ENCODE measurements at regions not wholly inside any gene's neighbourhood (a gene's known extent, or its start where the extent isn't known, plus 50 kb on each side); places are given as distances from the start of the nearest gene placed in this dataset.

DNA sequence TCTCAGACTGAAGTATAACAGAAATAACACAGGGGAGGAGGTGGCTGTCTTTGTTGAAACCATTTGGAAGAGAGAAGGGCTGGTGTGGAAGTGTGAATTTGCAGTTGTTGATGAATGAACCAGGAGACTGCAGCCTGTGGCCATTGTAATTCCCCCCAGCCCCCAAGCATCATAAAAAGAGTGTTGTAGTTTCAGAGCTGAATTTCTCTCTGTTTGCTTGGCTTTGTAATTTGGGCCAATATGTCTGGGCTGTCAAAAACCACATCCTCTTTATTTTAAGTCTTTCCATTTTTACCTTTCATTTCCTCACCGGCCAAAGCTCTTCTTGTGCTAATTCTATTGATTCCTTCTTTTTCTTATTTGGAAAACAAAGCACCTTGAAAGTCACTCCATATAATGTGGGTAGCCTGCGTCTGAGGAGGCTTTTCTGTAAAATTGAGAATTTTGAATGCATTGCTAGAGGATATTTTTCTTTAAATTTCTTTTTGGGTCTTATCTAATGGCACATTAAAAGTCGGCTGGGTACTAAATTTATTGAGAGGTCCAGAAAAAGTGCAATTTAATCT lies 383.3 kb downstream of the OSTF1 start:
- Histone ChIP-seq H3K27ac (ENCODE audit: low read depth, low read length) (no peak overlapping the region), H3K27me3 (ENCODE audit: insufficient read depth, low read length, poor library complexity, severe bottlenecking) (no peaks in the 10 kb centered on the region), H3K4me3 (ENCODE audit: low read length) (no peak overlapping the region), H3K9me3 (ENCODE audit: low read length) (no peaks in the 10 kb centered on the region), H3K36me3 (ENCODE audit: insufficient read depth, low read length) (no peaks in the 10 kb centered on the region), H3K4me1 (ENCODE audit: insufficient read depth, low read length) (no peaks in the 10 kb centered on the region)
- no peak for DNase-seq
- Mint-ChIP-seq H3K27me3 (no peaks in the 10 kb centered on the region), H3K4me1 (no peaks in the 10 kb centered on the region), H3K4me3 (no peak overlapping the region), H3K36me3 (no peaks in the 10 kb centered on the region), H3K27ac (no peak overlapping the region), H3K9me3 (peaks cover 0 to 5% (median 0%) of the 10 kb centered on the region in 5 donors)
- ChIA-PET POLR2A (no interaction called here), CTCF (no interaction called here)

DNA sequence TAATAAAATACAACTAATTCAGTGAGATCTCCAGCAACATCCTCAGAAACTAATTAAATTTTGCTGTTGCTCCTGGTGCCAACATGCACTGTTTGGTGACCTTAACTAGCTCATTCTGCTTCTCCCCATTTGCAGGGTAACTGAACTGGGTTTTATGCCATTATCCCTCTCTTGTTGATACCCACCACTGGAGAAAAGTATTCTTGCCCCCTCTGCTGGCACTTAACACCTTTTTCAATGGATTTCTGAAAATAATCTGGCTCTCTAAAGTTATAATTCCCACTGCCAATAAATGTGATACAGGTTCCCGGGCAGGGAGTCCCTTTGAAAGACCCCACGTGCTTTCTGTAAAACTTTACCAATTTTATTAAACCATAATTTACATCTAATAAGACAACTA lies 394.3 kb downstream of the OSTF1 start:
- H3K4me1 Mint-ChIP-seq, result no peaks in the 10 kb centered on the region
- CTCF ChIA-PET, result no interaction called here
- H3K4me1 ChIP-seq (ENCODE audit: insufficient read depth, low read length), result no peaks in the 10 kb centered on the region

DNA sequence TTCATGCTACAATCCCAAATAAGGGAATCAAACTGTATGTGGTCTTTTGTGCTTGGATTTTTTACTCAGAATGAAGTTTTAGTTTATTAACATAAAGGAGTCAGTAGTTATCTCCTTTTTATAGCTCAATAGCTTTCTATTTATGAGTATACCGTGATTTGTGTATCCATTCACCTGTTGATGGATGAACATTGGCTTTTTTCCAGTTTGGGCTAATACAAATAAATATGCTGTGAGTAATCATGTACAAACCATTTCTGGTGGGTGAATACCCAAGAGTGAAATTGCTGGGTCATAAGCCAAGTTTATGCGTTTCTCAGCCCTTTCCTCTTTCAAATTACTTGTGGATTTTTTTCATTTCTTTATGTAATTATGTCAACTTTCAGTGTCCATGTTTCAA lies 395.3 kb downstream of the OSTF1 start:
- H3K27ac Mint-ChIP-seq, result no peak overlapping the region
- ChIA-PET CTCF (no interaction called here), POLR2A (no interaction called here)
- H3K4me3 Mint-ChIP-seq, result no peak overlapping the region
- peaks cover 0 to 3% of the 10 kb centered on the region in 2 donors for H3K27me3 Mint-ChIP-seq
- Histone ChIP-seq H3K4me1 (ENCODE audit: insufficient read depth, low read length) (no peaks in the 10 kb centered on the region), H3K9me3 (ENCODE audit: low read length) (no peaks in the 10 kb centered on the region), H3K36me3 (ENCODE audit: insufficient read depth, low read length) (no peaks in the 10 kb centered on the region), H3K27ac (ENCODE audit: low read depth, low read length) (no peak overlapping the region), H3K4me3 (ENCODE audit: low read length) (no peak overlapping the region), H3K27me3 (ENCODE audit: insufficient read depth, low read length, poor library complexity, severe bottlenecking) (no peaks in the 10 kb centered on the region)
- no peak for DNase-seq
- no peaks in the 10 kb centered on the region for H3K36me3 Mint-ChIP-seq
- H3K9me3 Mint-ChIP-seq, result peaks cover 0 to 7% (median 0%) of the 10 kb centered on the region in 5 donors
- H3K4me1 Mint-ChIP-seq, result no peaks in the 10 kb centered on the region

More for the DNA sequence above, 394.3 kb downstream of the OSTF1 start:
- Histone ChIP-seq H3K27me3 (ENCODE audit: insufficient read depth, low read length, poor library complexity, severe bottlenecking) (no peaks in the 10 kb centered on the region), H3K27ac (ENCODE audit: low read depth, low read length) (no peak overlapping the region), H3K36me3 (ENCODE audit: insufficient read depth, low read length) (no peaks in the 10 kb centered on the region), H3K9me3 (ENCODE audit: low read length) (no peaks in the 10 kb centered on the region), H3K4me3 (ENCODE audit: low read length) (no peak overlapping the region)
- H3K9me3 Mint-ChIP-seq, result peaks cover 0 to 7% (median 0%) of the 10 kb centered on the region in 5 donors
- no peak overlapping the region for H3K4me3 Mint-ChIP-seq
- POLR2A ChIA-PET, result no interaction called here
- H3K27me3 Mint-ChIP-seq, result peaks cover 0 to 3% of the 10 kb centered on the region in 2 donors
- no peak overlapping the region for H3K27ac Mint-ChIP-seq
- no peaks in the 10 kb centered on the region for H3K36me3 Mint-ChIP-seq
- DNase-seq, result no peak

DNA sequence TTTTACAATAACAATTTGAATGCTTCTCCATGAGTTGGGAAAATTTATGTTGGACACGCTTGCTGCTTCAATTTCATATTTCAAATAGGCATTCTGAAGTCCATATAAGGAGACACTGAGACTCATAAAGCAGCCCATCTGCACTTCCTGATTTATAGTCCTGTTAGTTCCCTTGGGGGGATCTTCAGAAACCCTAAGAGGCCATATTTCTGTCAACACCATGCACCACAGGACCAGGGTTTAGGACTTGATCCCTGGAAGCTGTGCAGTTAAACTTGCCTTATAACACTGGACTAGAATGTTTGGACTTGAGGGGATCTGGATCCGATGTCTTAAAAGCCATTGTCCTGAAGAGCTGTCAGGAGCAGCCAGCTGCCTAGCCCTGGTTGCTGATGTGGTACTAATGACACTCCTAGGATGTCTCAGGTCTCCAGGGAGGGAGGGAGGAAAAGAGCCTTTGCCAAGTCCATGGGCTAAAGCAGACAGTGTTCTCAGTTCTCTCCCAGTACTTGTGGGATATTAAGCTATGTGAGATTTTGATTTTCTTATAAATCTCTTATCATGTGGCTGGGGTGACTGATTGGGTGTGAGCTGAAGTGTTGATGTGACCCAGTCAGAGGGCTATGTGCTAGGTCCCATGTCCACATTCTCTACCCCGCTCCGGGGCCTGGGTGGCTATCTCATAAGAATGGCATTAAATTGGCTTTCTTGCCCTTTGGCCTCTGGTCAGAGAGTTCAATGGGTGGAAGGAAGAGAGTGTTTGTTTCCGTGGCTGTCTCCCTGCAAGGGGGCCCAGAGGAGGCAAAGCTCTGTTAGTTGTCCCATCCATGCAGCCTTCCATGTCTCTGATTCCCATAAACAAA lies 399.8 kb downstream of the OSTF1 start:
- Histone ChIP-seq H3K4me1 (ENCODE audit: insufficient read depth, low read length) (no peaks in the 10 kb centered on the region), H3K36me3 (ENCODE audit: insufficient read depth, low read length) (no peaks in the 10 kb centered on the region), H3K27ac (ENCODE audit: low read depth, low read length) (no peak overlapping the region), H3K4me3 (ENCODE audit: low read length) (no peak overlapping the region), H3K9me3 (ENCODE audit: low read length) (no peaks in the 10 kb centered on the region), H3K27me3 (ENCODE audit: insufficient read depth, low read length, poor library complexity, severe bottlenecking) (no peaks in the 10 kb centered on the region)
- Mint-ChIP-seq H3K36me3 (no peaks in the 10 kb centered on the region), H3K9me3 (peaks cover 0 to 5% (median 0%) of the 10 kb centered on the region in 5 donors), H3K27ac (no peak overlapping the region), H3K4me3 (no peak overlapping the region), H3K27me3 (peaks cover 0 to 5% of the 10 kb centered on the region in 2 donors), H3K4me1 (no peaks in the 10 kb centered on the region)
- POLR2A ChIA-PET, result no interaction called here
- CTCF ChIA-PET, result no interaction called here
- DNase-seq, result no peak

DNA sequence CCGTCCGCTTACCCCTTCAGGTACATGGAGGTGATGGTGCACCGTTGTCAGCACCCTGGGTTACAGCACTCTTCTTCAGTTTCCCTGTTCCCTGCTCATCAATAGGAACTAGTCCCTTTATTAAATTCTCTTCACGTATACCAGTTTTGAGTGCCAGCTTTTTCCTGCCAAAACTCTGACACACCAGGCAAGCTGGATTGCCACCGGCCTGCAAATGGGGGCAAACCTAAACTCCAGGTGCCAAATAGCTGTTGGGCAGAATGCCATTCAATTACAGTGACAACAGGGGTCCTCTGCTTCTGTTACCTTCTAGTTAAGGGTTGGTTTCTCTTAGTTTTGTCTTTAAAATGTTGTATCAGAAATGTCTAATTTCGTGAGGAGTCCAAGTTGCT lies 400.4 kb downstream of the OSTF1 start:
- Mint-ChIP-seq H3K27ac (no peak overlapping the region), H3K4me1 (no peaks in the 10 kb centered on the region), H3K27me3 (peaks cover 0 to 5% of the 10 kb centered on the region in 2 donors), H3K4me3 (no peak overlapping the region), H3K36me3 (no peaks in the 10 kb centered on the region), H3K9me3 (peaks cover 0 to 5% (median 0%) of the 10 kb centered on the region in 5 donors)
- ChIA-PET CTCF (no interaction called here), POLR2A (no interaction called here)
- H3K27ac ChIP-seq (ENCODE audit: low read depth, low read length), result no peak overlapping the region
- no peaks in the 10 kb centered on the region for H3K36me3 ChIP-seq (ENCODE audit: insufficient read depth, low read length)
- no peak overlapping the region for H3K4me3 ChIP-seq (ENCODE audit: low read length)
- no peaks in the 10 kb centered on the region for H3K4me1 ChIP-seq (ENCODE audit: insufficient read depth, low read length)
- no peak for DNase-seq
- H3K27me3 ChIP-seq (ENCODE audit: insufficient read depth, low read length, poor library complexity, severe bottlenecking), result no peaks in the 10 kb centered on the region
- H3K9me3 ChIP-seq (ENCODE audit: low read length), result no peaks in the 10 kb centered on the region

DNA sequence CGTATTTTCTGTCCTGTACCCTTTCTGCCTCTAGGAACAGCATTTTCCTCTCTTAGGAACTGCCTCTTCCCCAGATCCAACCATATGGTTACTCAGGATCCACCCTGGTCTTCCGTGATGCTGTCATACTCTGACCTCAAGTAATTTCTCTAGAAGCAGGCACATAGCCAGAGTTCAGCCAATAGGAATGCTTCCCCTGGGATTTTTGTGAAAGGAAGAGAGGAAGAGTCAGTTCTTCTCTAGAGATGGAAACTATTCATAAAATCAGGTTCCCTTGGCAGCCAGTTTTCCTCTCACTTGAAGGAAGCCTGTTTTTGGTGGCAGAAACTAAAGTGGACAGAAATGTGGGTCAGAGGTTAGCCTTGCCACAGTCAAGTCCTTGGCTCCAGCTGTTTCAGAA lies 400.1 kb upstream of the PCSK5 start:
- H3K36me3 Mint-ChIP-seq, result no peaks in the 10 kb centered on the region
- Histone ChIP-seq H3K4me3 (ENCODE audit: low read length) (no peak overlapping the region), H3K27ac (ENCODE audit: low read depth, low read length) (no peak overlapping the region), H3K27me3 (ENCODE audit: insufficient read depth, low read length, poor library complexity, severe bottlenecking) (no peaks in the 10 kb centered on the region), H3K36me3 (ENCODE audit: insufficient read depth, low read length) (no peaks in the 10 kb centered on the region), H3K4me1 (ENCODE audit: insufficient read depth, low read length) (no peaks in the 10 kb centered on the region), H3K9me3 (ENCODE audit: low read length) (no peaks in the 10 kb centered on the region)
- H3K27ac Mint-ChIP-seq, result no peak overlapping the region
- peaks cover 0 to 2% of the 10 kb centered on the region in 2 donors for H3K27me3 Mint-ChIP-seq
- no peak overlapping the region for H3K4me3 Mint-ChIP-seq
- DNase-seq, result no peak
- POLR2A ChIA-PET, result no interaction called here
- H3K4me1 Mint-ChIP-seq, result no peaks in the 10 kb centered on the region
- H3K9me3 Mint-ChIP-seq, result peaks cover 0 to 8% (median 0%) of the 10 kb centered on the region in 5 donors
- CTCF ChIA-PET, result no interaction called here

DNA sequence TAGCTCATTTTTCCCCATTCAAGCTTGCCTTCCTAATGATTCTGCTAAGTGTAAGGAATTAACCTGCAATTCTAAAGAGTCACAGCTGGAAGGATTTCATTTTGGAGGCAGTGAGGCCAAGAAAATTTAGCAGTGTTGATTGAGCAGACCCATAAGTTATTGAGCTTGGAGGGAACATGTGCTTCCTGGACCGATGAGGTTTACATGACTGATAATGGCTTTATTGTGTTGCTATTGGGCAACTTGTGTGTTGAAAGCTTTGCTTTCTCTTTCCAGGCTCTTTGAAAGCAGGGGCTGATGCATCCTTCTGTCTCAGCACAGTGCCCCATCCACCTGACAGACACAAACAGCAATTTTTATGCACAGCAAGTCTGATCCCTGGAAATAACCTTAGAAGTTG lies 398.9 kb upstream of the PCSK5 start:
- peaks cover 0 to 8% (median 0%) of the 10 kb centered on the region in 5 donors for H3K9me3 Mint-ChIP-seq
- Histone ChIP-seq H3K27ac (ENCODE audit: low read depth, low read length) (no peak overlapping the region), H3K4me3 (ENCODE audit: low read length) (no peak overlapping the region), H3K9me3 (ENCODE audit: low read length) (no peaks in the 10 kb centered on the region), H3K4me1 (ENCODE audit: insufficient read depth, low read length) (no peaks in the 10 kb centered on the region), H3K27me3 (ENCODE audit: insufficient read depth, low read length, poor library complexity, severe bottlenecking) (no peaks in the 10 kb centered on the region), H3K36me3 (ENCODE audit: insufficient read depth, low read length) (no peaks in the 10 kb centered on the region)
- H3K27ac Mint-ChIP-seq, result no peak overlapping the region
- no peaks in the 10 kb centered on the region for H3K4me1 Mint-ChIP-seq
- ChIA-PET CTCF (no interaction called here), POLR2A (no interaction called here)
- peaks cover 0 to 2% of the 10 kb centered on the region in 2 donors for H3K27me3 Mint-ChIP-seq
- no peaks in the 10 kb centered on the region for H3K36me3 Mint-ChIP-seq
- no peak overlapping the region for H3K4me3 Mint-ChIP-seq
- no peak for DNase-seq

DNA sequence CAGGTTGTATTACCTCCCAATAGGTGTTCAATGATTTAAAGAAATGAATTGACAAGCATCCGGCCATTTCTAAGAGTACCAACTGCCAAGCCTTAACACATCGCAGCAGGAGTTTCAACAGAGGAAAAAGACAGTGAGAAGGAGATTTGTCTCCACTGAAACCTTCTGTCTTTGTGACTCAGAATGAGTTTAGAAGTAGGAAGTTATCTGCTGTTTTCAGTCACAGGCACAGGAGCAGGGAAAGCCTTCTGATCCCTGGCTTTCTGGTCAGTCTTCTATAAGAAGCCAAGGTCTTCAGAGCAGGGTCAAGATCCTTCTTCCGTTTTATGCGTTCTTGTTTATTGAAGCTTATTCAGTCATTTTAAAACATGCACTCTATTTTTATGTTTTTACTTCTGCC lies 390.7 kb upstream of the PCSK5 start:
- peaks cover 0 to 7% (median 0%) of the 10 kb centered on the region in 5 donors for H3K9me3 Mint-ChIP-seq
- DNase-seq, result no peak
- Histone ChIP-seq H3K4me3 (ENCODE audit: low read length) (no peak overlapping the region), H3K9me3 (ENCODE audit: low read length) (no peaks in the 10 kb centered on the region), H3K4me1 (ENCODE audit: insufficient read depth, low read length) (no peaks in the 10 kb centered on the region), H3K27ac (ENCODE audit: low read depth, low read length) (no peak overlapping the region), H3K36me3 (ENCODE audit: insufficient read depth, low read length) (no peaks in the 10 kb centered on the region), H3K27me3 (ENCODE audit: insufficient read depth, low read length, poor library complexity, severe bottlenecking) (no peaks in the 10 kb centered on the region)
- no peaks in the 10 kb centered on the region for H3K4me1 Mint-ChIP-seq
- CTCF ChIA-PET, result no interaction called here
- POLR2A ChIA-PET, result no interaction called here
- no peaks in the 10 kb centered on the region for H3K27me3 Mint-ChIP-seq
- no peak overlapping the region for H3K27ac Mint-ChIP-seq
- no peaks in the 10 kb centered on the region for H3K36me3 Mint-ChIP-seq
- H3K4me3 Mint-ChIP-seq, result no peak overlapping the region
